ENCODE measurements at regions not wholly inside any gene's neighbourhood (a gene's known extent, or its start where the extent isn't known, plus 50 kb on each side); places are given as distances from the start of the nearest gene placed in this dataset.

- H3K9me3 ChIP-seq (ENCODE audit: low read depth, low read length), result no peaks in the 10 kb centered on the region
- no peak overlapping the region for H3K4me3 ChIP-seq (ENCODE audit: insufficient read depth, low read length)
- H3K27me3 ChIP-seq (ENCODE audit: insufficient read depth, low read length), result no peaks in the 10 kb centered on the region
- peaks cover 17% of the 10 kb centered on the region for H3K4me1 ChIP-seq (ENCODE audit: insufficient read depth, low read length)
- no peaks in the 10 kb centered on the region for H3K36me3 ChIP-seq (ENCODE audit: insufficient read depth, low read length)
- H3K79me2 ChIP-seq (ENCODE audit: insufficient read depth, low read length), result no peaks in the 10 kb centered on the region
- peak; percentile 55 for DNase-seq (ENCODE audit: insufficient read length, low spot score, missing footprints)
- no peaks in the 10 kb centered on the region for H4K20me1 ChIP-seq (ENCODE audit: insufficient read depth, low read length)
- no peak overlapping the region for H3K4me2 ChIP-seq (ENCODE audit: insufficient read depth, low read length)
- H3K27ac ChIP-seq (ENCODE audit: low read depth, low read length), result no peak overlapping the region
- no peak overlapping the region for H2AFZ ChIP-seq (ENCODE audit: low read length)
- no peak for TF ChIP-seq CTCF (IDR thresholded peaks at IDR 0.05; ENCODE audit: extremely low read depth, low read depth, low read length)
Observed at GRCh38 chr2:42935692-42936671, 143.6 kb upstream of the HAAO start.

- TF ChIP-seq CTCF (IDR thresholded peaks at IDR 0.05; ENCODE audit: extremely low read depth, low read depth, low read length), result no peak
- H3K4me3 ChIP-seq (ENCODE audit: insufficient read depth, low read length), result no peak overlapping the region
- peak; percentile 58 for DNase-seq (ENCODE audit: insufficient read length, low spot score, missing footprints)
- H3K27me3 ChIP-seq (ENCODE audit: insufficient read depth, low read length), result no peaks in the 10 kb centered on the region
- no peak overlapping the region for H2AFZ ChIP-seq (ENCODE audit: low read length)
- H3K9me3 ChIP-seq (ENCODE audit: low read depth, low read length), result no peaks in the 10 kb centered on the region
- no peak overlapping the region for H3K27ac ChIP-seq (ENCODE audit: low read depth, low read length)
- H4K20me1 ChIP-seq (ENCODE audit: insufficient read depth, low read length), result no peaks in the 10 kb centered on the region
- H3K36me3 ChIP-seq (ENCODE audit: insufficient read depth, low read length), result no peaks in the 10 kb centered on the region
- no peak overlapping the region for H3K4me2 ChIP-seq (ENCODE audit: insufficient read depth, low read length)
- no peaks in the 10 kb centered on the region for H3K79me2 ChIP-seq (ENCODE audit: insufficient read depth, low read length)
- H3K4me1 ChIP-seq (ENCODE audit: insufficient read depth, low read length), result peaks cover 28% of the 10 kb centered on the region
Observed at GRCh38 chr2:42934580-42935186, 142.3 kb upstream of the HAAO start.

GRCh38 chr2:42933824-42934254, 141.5 kb upstream of the HAAO start:
- no peak overlapping the region for H3K4me3 ChIP-seq (ENCODE audit: insufficient read depth, low read length)
- no peaks in the 10 kb centered on the region for H4K20me1 ChIP-seq (ENCODE audit: insufficient read depth, low read length)
- H3K4me2 ChIP-seq (ENCODE audit: insufficient read depth, low read length), result no peak overlapping the region
- peak; percentile 41 for DNase-seq (ENCODE audit: insufficient read length, low spot score, missing footprints)
- H3K27me3 ChIP-seq (ENCODE audit: insufficient read depth, low read length), result no peaks in the 10 kb centered on the region
- TF ChIP-seq CTCF (IDR thresholded peaks at IDR 0.05; ENCODE audit: extremely low read depth, low read depth, low read length), result no peak
- H3K4me1 ChIP-seq (ENCODE audit: insufficient read depth, low read length), result peaks cover 37% of the 10 kb centered on the region
- H3K79me2 ChIP-seq (ENCODE audit: insufficient read depth, low read length), result no peaks in the 10 kb centered on the region
- H2AFZ ChIP-seq (ENCODE audit: low read length), result peak overlapping the region; percentile 37
- H3K36me3 ChIP-seq (ENCODE audit: insufficient read depth, low read length), result no peaks in the 10 kb centered on the region
- no peak overlapping the region for H3K27ac ChIP-seq (ENCODE audit: low read depth, low read length)
- H3K9me3 ChIP-seq (ENCODE audit: low read depth, low read length), result no peaks in the 10 kb centered on the region

Measured in osteoblast (primary cell).